ENCODE measurements at regions not wholly inside any gene's neighbourhood (a gene's known extent, or its start where the extent isn't known, plus 50 kb on each side); places are given as distances from the start of the nearest gene placed in this dataset.

DNA sequence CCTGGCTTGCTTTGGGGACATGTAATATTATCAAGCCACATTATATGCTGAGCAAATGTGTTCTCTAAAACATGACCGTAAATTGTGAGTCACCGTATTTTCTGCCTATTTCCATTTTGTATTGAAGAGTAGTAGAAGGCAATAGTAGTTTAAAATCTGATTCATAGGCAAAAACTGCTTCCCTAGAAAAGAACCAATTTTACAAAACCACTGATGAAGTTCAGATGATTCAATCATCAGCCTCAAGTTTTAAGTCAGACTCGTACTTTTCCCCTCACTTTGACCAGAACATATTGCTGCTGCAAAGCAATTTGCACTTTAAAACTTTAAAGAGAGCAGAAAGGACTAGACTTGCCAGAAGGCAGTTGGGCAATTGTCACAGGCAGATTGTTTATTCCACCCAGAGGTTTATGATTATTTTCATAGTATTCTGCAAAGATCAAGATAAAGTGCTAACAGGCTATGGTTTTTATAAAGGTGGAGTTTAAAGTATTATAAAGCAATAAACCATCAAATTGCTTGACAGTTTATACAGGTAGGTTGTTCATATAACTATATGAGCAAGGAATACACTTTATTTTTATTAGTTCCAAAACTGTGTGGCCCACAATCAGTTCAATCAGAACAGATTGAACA lies 168.2 kb downstream of the ETV1 start:
- Histone ChIP-seq H3K4me1 (ENCODE audit: control insufficient read depth in 1 of 2, insufficient read depth in 2 of 2, low read length in 2 of 2) (no peaks in the 10 kb centered on the region), H3K27me3 (ENCODE audit: insufficient read depth, low read length) (no peaks in the 10 kb centered on the region), H3K9me2 (ENCODE audit: insufficient read depth) (no peaks in the 10 kb centered on the region), H3K4me3 (replicated peaks in 1 of 2; ENCODE audit: low read depth in 1 of 2, low read length in 2 of 2) (no peak overlapping the region), H3K9ac (ENCODE audit: low read length) (no peak overlapping the region), H3K4me2 (ENCODE audit: low read length) (no peak overlapping the region), H3K27ac (ENCODE audit: low read depth, low read length) (no peak overlapping the region), H3K79me2 (ENCODE audit: insufficient read depth, low read length) (no peaks in the 10 kb centered on the region), H4K20me1 (ENCODE audit: insufficient read depth) (no peaks in the 10 kb centered on the region), H3K36me3 (ENCODE audit: control insufficient read depth in 1 of 2, insufficient read depth in 2 of 2, low read length in 2 of 2) (no peaks in the 10 kb centered on the region), H3K9me3 (ENCODE audit: control insufficient read depth in 1 of 2, insufficient read depth in 1 of 2, low read depth in 1 of 2, low read length in 2 of 2) (no peaks in the 10 kb centered on the region), H2AFZ (ENCODE audit: low read depth, low read length, poor library complexity, severe bottlenecking) (no peak overlapping the region)
- no TSS peak for BruUV-seq (replicated peaks)
- DNase-seq (ENCODE audit: low read depth, low spot score) (no peak), ATAC-seq (no peak)
- POLR2A ChIA-PET: no interaction called here
- TF ChIP-seq SP1 (IDR thresholded peaks at IDR 0.05; ENCODE audit: low read depth): no peak
- no peak for TF ChIP-seq RAD21 (IDR thresholded peaks at IDR 0.05; ENCODE audit: low read depth)
- TF ChIP-seq, protein P1, sequence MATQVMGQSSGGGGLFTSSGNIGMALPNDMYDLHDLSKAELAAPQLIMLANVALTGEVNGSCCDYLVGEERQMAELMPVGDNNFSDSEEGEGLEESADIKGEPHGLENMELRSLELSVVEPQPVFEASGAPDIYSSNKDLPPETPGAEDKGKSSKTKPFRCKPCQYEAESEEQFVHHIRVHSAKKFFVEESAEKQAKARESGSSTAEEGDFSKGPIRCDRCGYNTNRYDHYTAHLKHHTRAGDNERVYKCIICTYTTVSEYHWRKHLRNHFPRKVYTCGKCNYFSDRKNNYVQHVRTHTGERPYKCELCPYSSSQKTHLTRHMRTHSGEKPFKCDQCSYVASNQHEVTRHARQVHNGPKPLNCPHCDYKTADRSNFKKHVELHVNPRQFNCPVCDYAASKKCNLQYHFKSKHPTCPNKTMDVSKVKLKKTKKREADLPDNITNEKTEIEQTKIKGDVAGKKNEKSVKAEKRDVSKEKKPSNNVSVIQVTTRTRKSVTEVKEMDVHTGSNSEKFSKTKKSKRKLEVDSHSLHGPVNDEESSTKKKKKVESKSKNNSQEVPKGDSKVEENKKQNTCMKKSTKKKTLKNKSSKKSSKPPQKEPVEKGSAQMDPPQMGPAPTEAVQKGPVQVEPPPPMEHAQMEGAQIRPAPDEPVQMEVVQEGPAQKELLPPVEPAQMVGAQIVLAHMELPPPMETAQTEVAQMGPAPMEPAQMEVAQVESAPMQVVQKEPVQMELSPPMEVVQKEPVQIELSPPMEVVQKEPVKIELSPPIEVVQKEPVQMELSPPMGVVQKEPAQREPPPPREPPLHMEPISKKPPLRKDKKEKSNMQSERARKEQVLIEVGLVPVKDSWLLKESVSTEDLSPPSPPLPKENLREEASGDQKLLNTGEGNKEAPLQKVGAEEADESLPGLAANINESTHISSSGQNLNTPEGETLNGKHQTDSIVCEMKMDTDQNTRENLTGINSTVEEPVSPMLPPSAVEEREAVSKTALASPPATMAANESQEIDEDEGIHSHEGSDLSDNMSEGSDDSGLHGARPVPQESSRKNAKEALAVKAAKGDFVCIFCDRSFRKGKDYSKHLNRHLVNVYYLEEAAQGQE (IDR thresholded peaks at IDR 0.05; ENCODE audit: low read depth): no peak
- TF ChIP-seq ZFX (IDR thresholded peaks at IDR 0.05): no peak
- TF ChIP-seq POLR2AphosphoS5 (IDR thresholded peaks at IDR 0.05; ENCODE audit: low read depth, low read length): no peak
- RAD21 ChIA-PET (ENCODE audit: low non-redundant PET in 1 of 2, low total read pairs in 2 of 2, uncharacterized antibody in 2 of 2, unreplicated experiment in 2 of 2): no interaction called here
- CTCF ChIA-PET: no interaction called here
- intact Hi-C loops (cut with micrococcal nuclease): no loop called here

DNA sequence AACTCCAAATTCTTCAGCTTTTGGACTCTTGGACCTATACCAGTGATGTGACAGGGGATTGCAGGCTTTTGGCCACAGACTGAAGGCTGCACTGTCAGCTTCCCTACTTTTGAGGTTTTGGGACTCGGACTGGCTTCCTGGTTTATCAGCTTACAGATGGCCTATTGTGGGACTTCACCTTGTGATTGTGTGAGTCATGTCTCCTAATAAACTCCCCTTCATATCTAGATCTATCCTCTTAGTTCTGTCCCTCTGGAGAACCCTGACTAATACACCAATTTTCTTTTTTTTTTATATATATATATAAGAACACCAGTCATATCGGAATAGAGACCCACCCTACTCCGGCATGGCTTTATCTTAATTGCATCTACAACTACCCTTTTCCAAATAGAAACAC lies 166.8 kb downstream of the ETV1 start:
- CTCF ChIA-PET: no interaction called here
- no peaks in the 10 kb centered on the region for H3K27me3 ChIP-seq (ENCODE audit: insufficient read depth, low read length)
- no peak for ATAC-seq
- no peak overlapping the region for H3K4me3 ChIP-seq (replicated peaks in 1 of 2; ENCODE audit: low read depth in 1 of 2, low read length in 2 of 2)
- no peaks in the 10 kb centered on the region for H3K9me3 ChIP-seq (ENCODE audit: control insufficient read depth in 1 of 2, insufficient read depth in 1 of 2, low read depth in 1 of 2, low read length in 2 of 2)
- H4K20me1 ChIP-seq (ENCODE audit: insufficient read depth): no peaks in the 10 kb centered on the region
- intact Hi-C loops (cut with micrococcal nuclease): no loop called here
- RAD21 ChIA-PET (ENCODE audit: low non-redundant PET in 1 of 2, low total read pairs in 2 of 2, uncharacterized antibody in 2 of 2, unreplicated experiment in 2 of 2): no interaction called here
- H3K9ac ChIP-seq (ENCODE audit: low read length): no peak overlapping the region
- H3K4me2 ChIP-seq (ENCODE audit: low read length): no peak overlapping the region
- H3K79me2 ChIP-seq (ENCODE audit: insufficient read depth, low read length): no peaks in the 10 kb centered on the region
- no peaks in the 10 kb centered on the region for H3K36me3 ChIP-seq (ENCODE audit: control insufficient read depth in 1 of 2, insufficient read depth in 2 of 2, low read length in 2 of 2)
- no peak for DNase-seq (ENCODE audit: low read depth, low spot score)
- no peak overlapping the region for H3K27ac ChIP-seq (ENCODE audit: low read depth, low read length)
- POLR2A ChIA-PET: no interaction called here
- no peaks in the 10 kb centered on the region for H3K4me1 ChIP-seq (ENCODE audit: control insufficient read depth in 1 of 2, insufficient read depth in 2 of 2, low read length in 2 of 2)
- H3K9me2 ChIP-seq (ENCODE audit: insufficient read depth): no peaks in the 10 kb centered on the region
- BruUV-seq (replicated peaks): no TSS peak
- no peak overlapping the region for H2AFZ ChIP-seq (ENCODE audit: low read depth, low read length, poor library complexity, severe bottlenecking)
- no peak for TF ChIP-seq POLR2AphosphoS5 (IDR thresholded peaks at IDR 0.05; ENCODE audit: low read depth, low read length)
- TF ChIP-seq, protein P2, sequence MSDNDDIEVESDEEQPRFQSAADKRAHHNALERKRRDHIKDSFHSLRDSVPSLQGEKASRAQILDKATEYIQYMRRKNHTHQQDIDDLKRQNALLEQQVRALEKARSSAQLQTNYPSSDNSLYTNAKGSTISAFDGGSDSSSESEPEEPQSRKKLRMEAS (IDR thresholded peaks at IDR 0.05): no peak
- TF ChIP-seq, protein P3, sequence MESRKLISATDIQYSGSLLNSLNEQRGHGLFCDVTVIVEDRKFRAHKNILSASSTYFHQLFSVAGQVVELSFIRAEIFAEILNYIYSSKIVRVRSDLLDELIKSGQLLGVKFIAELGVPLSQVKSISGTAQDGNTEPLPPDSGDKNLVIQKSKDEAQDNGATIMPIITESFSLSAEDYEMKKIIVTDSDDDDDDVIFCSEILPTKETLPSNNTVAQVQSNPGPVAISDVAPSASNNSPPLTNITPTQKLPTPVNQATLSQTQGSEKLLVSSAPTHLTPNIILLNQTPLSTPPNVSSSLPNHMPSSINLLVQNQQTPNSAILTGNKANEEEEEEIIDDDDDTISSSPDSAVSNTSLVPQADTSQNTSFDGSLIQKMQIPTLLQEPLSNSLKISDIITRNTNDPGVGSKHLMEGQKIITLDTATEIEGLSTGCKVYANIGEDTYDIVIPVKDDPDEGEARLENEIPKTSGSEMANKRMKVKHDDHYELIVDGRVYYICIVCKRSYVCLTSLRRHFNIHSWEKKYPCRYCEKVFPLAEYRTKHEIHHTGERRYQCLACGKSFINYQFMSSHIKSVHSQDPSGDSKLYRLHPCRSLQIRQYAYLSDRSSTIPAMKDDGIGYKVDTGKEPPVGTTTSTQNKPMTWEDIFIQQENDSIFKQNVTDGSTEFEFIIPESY (IDR thresholded peaks at IDR 0.05; ENCODE audit: extremely low read depth, insufficient replicate concordance, low read length): no peak
- no peak for TF ChIP-seq EZH2phosphoT487 (IDR thresholded peaks at IDR 0.05; ENCODE audit: borderline replicate concordance)
- no peak for TF ChIP-seq SIN3A (IDR thresholded peaks at IDR 0.05; ENCODE audit: low read depth)
- TF ChIP-seq EZH2 (IDR thresholded peaks at IDR 0.05): no peak
- TF ChIP-seq, protein P1 (IDR thresholded peaks at IDR 0.05; ENCODE audit: low read depth): no peak

All from HCT116 (cell line).